IPS DF 6.9 (cell line): ENCODE measurements at regions not wholly inside any gene's neighbourhood (a gene's known extent, or its start where the extent isn't known, plus 50 kb on each side); places are given as distances from the start of the nearest gene placed in this dataset.

Experiments used
- DNase-seq: peaks from one replicate; pipeline ENCODE4 v3.0.0-alpha.2; 2013; ENCODE audit warnings: low read depth, low spot score
- H3K27ac ChIP-seq: one replicate; pipeline ENCODE4 v1.5.1; 2013; ENCODE audit warnings: low read length, control low read depth
- H3K27me3 ChIP-seq: 2 replicates; pipeline ENCODE4 v1.6.1; 2013; ENCODE audit warnings: mild to moderate bottlenecking, low read length; ENCODE audit not compliant: control insufficient read depth, insufficient read depth
- H3K36me3 ChIP-seq: 2 replicates; pipeline ENCODE4 v1.6.1; 2013; ENCODE audit warnings: low read length; ENCODE audit not compliant: control insufficient read depth, insufficient read depth
- H3K4me1 ChIP-seq: 2 replicates; pipeline ENCODE4 v1.6.1; 2013; ENCODE audit warnings: low read length; ENCODE audit not compliant: control insufficient read depth, insufficient read depth
- H3K4me3 ChIP-seq: 2 replicates; pipeline ENCODE4 v1.5.1; 2013; ENCODE audit warnings: mild to moderate bottlenecking, low read length
- H3K9me3 ChIP-seq: 2 replicates; pipeline ENCODE4 v1.6.1; 2013; ENCODE audit warnings: low read length, inconsistent platforms; ENCODE audit not compliant: control insufficient read depth, insufficient read depth
- WGBS: extraction: QIAGEN DNeasy Blood & Tissue Kit; methylation state at CpG from one replicate; pipeline ENCODE4 v1.1.7; 2013; ENCODE audit warnings: mixed read lengths, missing lambda C conversion rate; ENCODE audit not compliant: insufficient read length, insufficient coverage; 5-methylcytosine and 5-hydroxymethylcytosine counted together

GRCh38 chr4:126969360-126970235 is 663.2 kb upstream of the INTU start:
- Histone ChIP-seq H3K27ac (no peak overlapping the region), H3K4me3 (no peak overlapping the region), H3K4me1 (no peaks in the 10 kb centered on the region), H3K36me3 (no peaks in the 10 kb centered on the region), H3K27me3 (no peaks in the 10 kb centered on the region), H3K9me3 (no peaks in the 10 kb centered on the region)
- no peak for DNase-seq
- no CpG with 5 or more reads among the region's 6 CpGs for WGBS

GRCh38 chr4:126973201-126973600 is 659.6 kb upstream of the INTU start:
- no CpG with 5 or more reads among the region's 1 CpG for WGBS
- no peaks in the 10 kb centered on the region for H3K9me3 ChIP-seq
- no peak for DNase-seq
- no peak overlapping the region for H3K27ac ChIP-seq
- H3K4me3 ChIP-seq = no peak overlapping the region
- H3K27me3 ChIP-seq = no peaks in the 10 kb centered on the region
- H3K36me3 ChIP-seq = no peaks in the 10 kb centered on the region
- H3K4me1 ChIP-seq = no peaks in the 10 kb centered on the region

GRCh38 chr4:126976850-126977632 is 655.7 kb upstream of the INTU start:
- Histone ChIP-seq H3K9me3 (no peaks in the 10 kb centered on the region), H3K4me3 (no peak overlapping the region), H3K27me3 (no peaks in the 10 kb centered on the region), H3K4me1 (no peaks in the 10 kb centered on the region), H3K27ac (no peak overlapping the region), H3K36me3 (no peaks in the 10 kb centered on the region)
- DNase-seq = no peak
- WGBS = no CpG with 5 or more reads among the region's 5 CpGs

GRCh38 chr4:126986005-126986404 is 646.8 kb upstream of the INTU start:
- no peaks in the 10 kb centered on the region for H3K9me3 ChIP-seq
- no CpG with 5 or more reads among the region's 1 CpG for WGBS
- no peaks in the 10 kb centered on the region for H3K4me1 ChIP-seq
- no peaks in the 10 kb centered on the region for H3K27me3 ChIP-seq
- H3K4me3 ChIP-seq = no peak overlapping the region
- H3K27ac ChIP-seq = no peak overlapping the region
- H3K36me3 ChIP-seq = no peaks in the 10 kb centered on the region
- no peak for DNase-seq

GRCh38 chr4:126986828-126987227 is 645.9 kb upstream of the INTU start:
- Histone ChIP-seq H3K4me1 (no peaks in the 10 kb centered on the region), H3K27me3 (no peaks in the 10 kb centered on the region), H3K4me3 (no peak overlapping the region), H3K36me3 (no peaks in the 10 kb centered on the region), H3K9me3 (no peaks in the 10 kb centered on the region), H3K27ac (no peak overlapping the region)
- no peak for DNase-seq

GRCh38 chr4:126991965-126992364 is 640.8 kb upstream of the INTU start:
- Histone ChIP-seq H3K36me3 (no peaks in the 10 kb centered on the region), H3K27me3 (no peaks in the 10 kb centered on the region), H3K4me1 (no peaks in the 10 kb centered on the region), H3K27ac (no peak overlapping the region), H3K9me3 (no peaks in the 10 kb centered on the region), H3K4me3 (no peak overlapping the region)
- no CpG with 5 or more reads among the region's 1 CpG for WGBS
- DNase-seq = no peak

GRCh38 chr4:126992910-126993309 is 639.8 kb upstream of the INTU start:
- WGBS = 100% methylated on average over 1 of the region's 1 CpG

GRCh38 chr4:126993351-126993750 is 639.4 kb upstream of the INTU start:
- Histone ChIP-seq H3K4me3 (no peak overlapping the region), H3K9me3 (no peaks in the 10 kb centered on the region), H3K27ac (no peak overlapping the region), H3K36me3 (no peaks in the 10 kb centered on the region), H3K27me3 (no peaks in the 10 kb centered on the region), H3K4me1 (no peaks in the 10 kb centered on the region)
- no peak for DNase-seq
- WGBS = no CpG with 5 or more reads among the region's 1 CpG

More at GRCh38 chr4:126992910-126993309, 639.8 kb upstream of the INTU start:
- Histone ChIP-seq H3K27ac (no peak overlapping the region), H3K4me3 (no peak overlapping the region), H3K9me3 (no peaks in the 10 kb centered on the region), H3K4me1 (no peaks in the 10 kb centered on the region), H3K27me3 (no peaks in the 10 kb centered on the region), H3K36me3 (no peaks in the 10 kb centered on the region)
- DNase-seq = no peak

- no peaks in the 10 kb centered on the region for H3K36me3 ChIP-seq
- H3K27me3 ChIP-seq = no peaks in the 10 kb centered on the region
- H3K9me3 ChIP-seq = no peaks in the 10 kb centered on the region
- DNase-seq = no peak
- H3K27ac ChIP-seq = no peak overlapping the region
- no peak overlapping the region for H3K4me3 ChIP-seq
- no peaks in the 10 kb centered on the region for H3K4me1 ChIP-seq
Measured at GRCh38 chr4:126995235-126995634, 637.5 kb upstream of the INTU start.

- Histone ChIP-seq H3K4me1 (no peaks in the 10 kb centered on the region), H3K27me3 (no peaks in the 10 kb centered on the region), H3K27ac (no peak overlapping the region), H3K9me3 (no peaks in the 10 kb centered on the region), H3K36me3 (no peaks in the 10 kb centered on the region), H3K4me3 (no peak overlapping the region)
- no peak for DNase-seq
- WGBS = no CpG with 5 or more reads among the region's 1 CpG
Measured at GRCh38 chr4:127000110-127000509, 632.6 kb upstream of the INTU start.
